ENCODE measurements at regions not wholly inside any gene's neighbourhood (a gene's known extent, or its start where the extent isn't known, plus 50 kb on each side); places are given as distances from the start of the nearest gene placed in this dataset.

GRCh38 chr12:91601054-91601453, 418.4 kb upstream of the DCN start:
- peaks cover 8% of the 10 kb centered on the region for H3K27me3 Mint-ChIP-seq
- H3K36me3 Mint-ChIP-seq = no peaks in the 10 kb centered on the region
- H3K9me3 Mint-ChIP-seq = peaks cover 8% of the 10 kb centered on the region
- no peak overlapping the region for H3K4me3 Mint-ChIP-seq
- no peaks in the 10 kb centered on the region for H3K4me1 Mint-ChIP-seq
- DNase-seq (ENCODE audit: low spot score in 2 of 2) (no peak), ATAC-seq (ENCODE audit: low read depth) (no peak)
- H3K27ac Mint-ChIP-seq = no peak overlapping the region

- peaks cover 8% of the 10 kb centered on the region for H3K9me3 Mint-ChIP-seq
- no peaks in the 10 kb centered on the region for H3K4me1 Mint-ChIP-seq
- no peak overlapping the region for H3K27ac Mint-ChIP-seq
- H3K36me3 Mint-ChIP-seq = no peaks in the 10 kb centered on the region
- peaks cover 4% of the 10 kb centered on the region for H3K27me3 Mint-ChIP-seq
- ATAC-seq (ENCODE audit: low read depth) = no peak
- H3K4me3 Mint-ChIP-seq = no peak overlapping the region
- DNase-seq (ENCODE audit: low spot score in 2 of 2) = no peak
Measured at GRCh38 chr12:91594715-91595114, 412.1 kb upstream of the DCN start.

- Mint-ChIP-seq H3K36me3 (no peaks in the 10 kb centered on the region), H3K27me3 (no peaks in the 10 kb centered on the region), H3K9me3 (no peaks in the 10 kb centered on the region), H3K4me1 (peaks cover 2% of the 10 kb centered on the region), H3K4me3 (no peak overlapping the region), H3K27ac (no peak overlapping the region)
- no peak for DNase-seq (ENCODE audit: low spot score in 2 of 2)
- no peak for ATAC-seq (ENCODE audit: low read depth)
Measured at GRCh38 chr12:91591639-91591987, 409.0 kb upstream of the DCN start.

DNA sequence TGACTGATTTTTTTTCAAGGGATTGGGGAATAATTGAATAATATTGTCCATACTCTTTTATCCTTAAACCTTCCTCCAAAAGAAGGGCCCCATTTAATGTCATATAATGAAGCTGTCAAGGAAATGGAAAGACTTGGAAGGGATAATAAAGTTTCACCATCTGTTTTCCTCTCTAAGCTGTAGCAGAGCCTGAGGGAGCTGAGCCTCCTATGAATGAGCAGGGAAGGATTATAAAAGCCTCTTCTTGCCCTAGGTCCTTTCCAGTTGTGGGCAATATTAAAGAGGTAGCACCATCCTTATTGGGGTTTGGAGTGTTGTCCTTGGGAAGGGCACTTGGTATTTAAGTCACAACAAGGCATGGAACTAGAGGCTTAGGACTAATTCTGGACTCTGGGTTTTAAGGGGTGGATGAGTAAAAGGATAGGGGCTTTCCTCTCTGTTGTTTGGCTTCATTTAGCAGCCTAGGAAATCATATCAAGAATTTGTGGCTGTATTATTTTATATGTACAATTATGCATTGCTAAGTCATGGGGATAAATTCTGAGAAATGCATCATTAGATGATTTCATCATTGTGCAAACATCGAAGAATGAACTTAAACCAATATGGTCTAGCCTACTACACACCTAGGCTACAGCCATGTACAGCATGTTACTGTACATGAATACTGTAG, 408.5 kb upstream of the DCN start:
- Mint-ChIP-seq H3K36me3 (no peaks in the 10 kb centered on the region), H3K4me3 (no peak overlapping the region), H3K9me3 (no peaks in the 10 kb centered on the region), H3K27ac (no peak overlapping the region), H3K27me3 (no peaks in the 10 kb centered on the region), H3K4me1 (peaks cover 2% of the 10 kb centered on the region)
- DNase-seq (ENCODE audit: low spot score in 2 of 2) (no peak), ATAC-seq (ENCODE audit: low read depth) (no peak)

DNA sequence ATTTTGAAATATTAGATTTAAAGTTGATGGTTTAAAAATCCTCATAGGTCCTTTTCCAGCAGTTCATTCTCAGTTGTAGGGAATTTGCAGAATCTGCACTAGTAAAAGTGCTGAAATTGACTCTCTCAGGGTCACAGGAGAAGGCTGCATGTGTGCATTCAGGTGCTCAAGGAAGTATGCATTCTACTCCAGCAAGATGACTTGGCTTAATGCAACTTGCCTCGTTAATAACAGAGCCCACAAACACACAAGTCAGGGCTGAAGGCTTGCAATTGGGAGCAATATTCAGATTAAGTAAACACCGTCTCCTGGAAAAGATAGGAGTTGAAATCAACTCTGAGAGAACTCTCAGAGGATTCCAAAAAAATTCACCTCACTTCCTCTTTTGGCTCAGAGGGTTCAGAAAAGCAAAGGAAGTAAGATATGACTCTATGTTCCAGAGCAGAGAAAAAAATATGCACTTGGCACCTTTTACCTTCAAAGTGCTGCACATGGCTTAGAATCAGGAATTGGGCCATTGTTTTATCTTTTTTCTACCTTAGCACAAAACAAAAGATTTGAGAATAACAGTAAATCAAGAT, 406.3 kb upstream of the DCN start:
- Mint-ChIP-seq H3K4me1 (peaks cover 2% of the 10 kb centered on the region), H3K4me3 (no peak overlapping the region), H3K27me3 (no peaks in the 10 kb centered on the region), H3K9me3 (no peaks in the 10 kb centered on the region), H3K27ac (no peak overlapping the region), H3K36me3 (no peaks in the 10 kb centered on the region)
- ATAC-seq (ENCODE audit: low read depth) (no peak), DNase-seq (ENCODE audit: low spot score in 2 of 2) (no peak)

GRCh38 chr12:91586015-91586414, 403.4 kb upstream of the DCN start:
- no peak overlapping the region for H3K27ac Mint-ChIP-seq
- DNase-seq (ENCODE audit: low spot score in 2 of 2) (no peak), ATAC-seq (ENCODE audit: low read depth) (no peak)
- H3K36me3 Mint-ChIP-seq = no peaks in the 10 kb centered on the region
- H3K4me1 Mint-ChIP-seq = peaks cover 2% of the 10 kb centered on the region
- no peaks in the 10 kb centered on the region for H3K27me3 Mint-ChIP-seq
- no peaks in the 10 kb centered on the region for H3K9me3 Mint-ChIP-seq
- H3K4me3 Mint-ChIP-seq = no peak overlapping the region

DNA sequence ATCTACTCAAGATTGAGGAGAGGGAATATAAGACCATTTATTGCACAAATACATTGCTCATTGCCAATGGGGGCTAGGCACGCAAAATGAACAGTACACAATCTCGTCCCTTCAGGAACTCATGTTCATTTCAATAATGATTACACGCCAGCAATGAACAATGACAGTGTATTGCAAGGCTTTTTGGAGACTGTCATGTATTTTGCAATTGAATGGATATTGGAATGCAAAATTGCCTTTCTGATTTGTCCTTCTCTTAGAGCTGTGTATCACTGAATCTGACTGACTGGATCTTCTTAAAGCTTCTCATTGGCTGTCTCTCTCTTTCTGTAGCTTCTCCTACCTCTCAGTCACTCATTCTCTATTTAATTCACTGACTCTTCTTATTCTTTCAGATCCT, 400.2 kb upstream of the DCN start:
- no peak for ATAC-seq (ENCODE audit: low read depth)
- DNase-seq (ENCODE audit: low spot score in 2 of 2) = no peak
- Mint-ChIP-seq H3K27ac (no peak overlapping the region), H3K4me1 (peaks cover under 1% of the 10 kb centered on the region), H3K9me3 (no peaks in the 10 kb centered on the region), H3K36me3 (no peaks in the 10 kb centered on the region), H3K4me3 (no peak overlapping the region), H3K27me3 (no peaks in the 10 kb centered on the region)

DNA sequence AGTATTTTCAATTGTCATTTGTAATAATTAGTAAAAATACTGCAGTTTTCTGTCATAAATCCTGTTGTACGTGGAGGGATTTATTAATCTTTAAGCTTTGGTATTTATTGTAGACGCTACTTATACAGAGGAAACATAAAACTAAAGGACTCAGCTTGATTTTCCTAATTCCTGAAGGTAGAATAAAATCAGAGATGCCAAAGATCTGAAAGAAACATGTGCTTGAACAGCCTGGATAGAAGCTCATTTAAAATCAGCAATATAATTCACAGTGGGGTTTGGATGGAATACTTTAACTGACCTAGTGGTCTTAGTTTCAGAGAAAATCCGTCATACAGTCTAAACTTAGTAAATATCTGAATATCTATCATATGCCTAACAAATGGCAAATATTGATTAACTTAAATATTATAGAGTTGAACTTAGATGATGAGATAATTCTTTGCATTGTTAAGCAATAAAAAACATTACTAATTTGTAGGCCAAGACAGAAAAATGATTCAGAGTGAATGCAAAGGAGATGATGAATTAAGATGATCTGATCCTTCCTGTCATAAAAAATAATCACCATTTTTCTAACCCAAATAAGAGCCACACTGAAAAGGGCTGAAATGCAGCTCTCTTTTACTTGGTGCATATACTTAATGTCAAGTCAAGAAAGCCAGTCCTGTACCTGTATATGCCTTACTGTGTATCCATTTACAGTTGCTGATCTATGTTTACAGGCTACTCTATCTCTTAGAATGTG, 397.1 kb upstream of the DCN start:
- Mint-ChIP-seq H3K9me3 (no peaks in the 10 kb centered on the region), H3K4me3 (no peak overlapping the region), H3K27ac (no peak overlapping the region), H3K27me3 (no peaks in the 10 kb centered on the region), H3K36me3 (no peaks in the 10 kb centered on the region), H3K4me1 (peaks cover 2% of the 10 kb centered on the region)
- DNase-seq (ENCODE audit: low spot score in 2 of 2) (no peak), ATAC-seq (ENCODE audit: low read depth) (no peak)

DNA sequence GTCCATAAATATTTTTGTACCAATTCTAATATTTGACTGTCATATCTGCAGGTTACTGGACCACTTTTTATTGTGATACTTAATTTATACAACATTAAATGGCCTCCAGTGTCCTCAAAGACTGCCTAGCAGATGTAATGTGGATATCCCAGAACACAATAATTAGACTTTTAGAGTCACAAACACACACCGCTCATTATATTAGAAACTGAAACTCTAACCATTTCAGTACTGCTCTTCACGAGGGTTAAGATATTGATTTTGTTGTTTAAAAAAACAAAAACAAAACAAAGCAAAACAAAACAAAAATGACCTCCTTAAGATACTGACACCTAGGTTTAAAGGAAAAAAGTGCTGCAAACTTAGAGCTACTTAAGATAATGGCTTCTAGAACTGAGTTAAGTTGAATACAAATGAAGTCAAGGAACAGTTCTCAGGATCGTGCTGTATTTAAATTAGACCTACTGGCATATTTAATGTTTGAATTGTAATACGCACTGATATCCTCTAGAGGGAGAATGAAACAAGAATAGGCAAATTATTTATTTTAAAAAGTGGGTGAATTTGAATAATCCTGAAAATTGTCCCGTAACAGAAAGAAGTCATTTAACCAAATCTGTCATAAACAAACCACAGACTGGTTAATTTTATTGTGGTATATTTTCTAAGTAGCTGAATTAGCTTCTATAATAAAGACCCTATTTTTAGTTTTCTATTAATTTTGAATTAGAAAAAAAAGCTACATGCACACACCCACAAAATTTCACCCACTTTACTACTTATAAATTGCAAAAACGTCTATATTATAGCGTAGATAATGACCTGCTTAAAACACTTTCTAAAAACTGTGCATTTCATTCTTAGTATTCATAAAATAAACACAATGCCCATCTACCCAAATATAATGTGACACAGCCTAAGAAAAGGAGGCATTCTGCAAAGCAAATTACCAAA, 395.2 kb upstream of the DCN start:
- Mint-ChIP-seq H3K4me1 (peaks cover 2% of the 10 kb centered on the region), H3K27me3 (no peaks in the 10 kb centered on the region), H3K9me3 (no peaks in the 10 kb centered on the region), H3K27ac (no peak overlapping the region), H3K36me3 (no peaks in the 10 kb centered on the region), H3K4me3 (peak overlapping the region; percentile 67)
- peak; percentile 55 for ATAC-seq (ENCODE audit: low read depth)
- no peak for DNase-seq (ENCODE audit: low spot score in 2 of 2)

DNA sequence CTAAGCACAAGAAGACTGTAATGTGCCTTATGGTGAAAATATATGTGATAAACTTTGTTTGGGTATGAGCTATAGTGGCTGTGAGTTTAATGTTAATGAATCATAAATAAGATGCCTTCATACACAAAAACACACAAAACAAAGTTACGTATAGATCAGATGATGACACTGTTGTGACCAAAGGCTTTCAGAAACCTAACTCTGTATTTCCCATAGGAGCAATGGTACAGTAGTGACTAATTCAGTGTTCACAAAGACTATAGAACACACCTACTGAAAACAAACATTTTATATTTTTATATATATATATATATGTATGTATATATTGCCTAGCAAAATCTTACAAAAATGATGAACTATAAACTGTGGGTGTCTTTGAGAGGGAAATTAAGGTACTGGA, 393.8 kb upstream of the DCN start:
- H3K4me3 Mint-ChIP-seq = no peak overlapping the region
- DNase-seq (ENCODE audit: low spot score in 2 of 2) (no peak), ATAC-seq (ENCODE audit: low read depth) (no peak)
- no peaks in the 10 kb centered on the region for H3K36me3 Mint-ChIP-seq
- no peak overlapping the region for H3K27ac Mint-ChIP-seq
- H3K27me3 Mint-ChIP-seq = no peaks in the 10 kb centered on the region
- peaks cover 2% of the 10 kb centered on the region for H3K4me1 Mint-ChIP-seq
- H3K9me3 Mint-ChIP-seq = no peaks in the 10 kb centered on the region

DNA sequence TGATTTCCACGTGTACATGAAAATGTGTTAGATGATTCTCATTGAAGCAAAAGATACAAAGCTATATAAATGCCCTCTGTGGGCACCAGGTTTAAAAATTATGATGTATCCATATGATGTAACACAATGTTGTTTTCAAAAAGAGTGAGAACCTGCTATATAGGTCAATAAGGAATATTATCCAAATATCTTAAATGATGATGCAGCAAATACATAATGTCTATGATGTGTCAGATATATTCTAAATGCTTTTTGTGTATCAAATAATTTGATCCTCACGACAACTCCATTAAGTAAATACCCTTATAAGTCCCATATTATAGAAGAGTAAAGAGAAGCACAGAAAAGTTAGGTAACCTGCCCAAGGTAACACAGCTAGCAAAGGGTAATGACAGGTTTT, 393.0 kb upstream of the DCN start:
- Mint-ChIP-seq H3K36me3 (no peaks in the 10 kb centered on the region), H3K27me3 (no peaks in the 10 kb centered on the region), H3K4me1 (peaks cover 2% of the 10 kb centered on the region), H3K27ac (no peak overlapping the region), H3K4me3 (no peak overlapping the region), H3K9me3 (no peaks in the 10 kb centered on the region)
- DNase-seq (ENCODE audit: low spot score in 2 of 2) (no peak), ATAC-seq (ENCODE audit: low read depth) (no peak)

DNA sequence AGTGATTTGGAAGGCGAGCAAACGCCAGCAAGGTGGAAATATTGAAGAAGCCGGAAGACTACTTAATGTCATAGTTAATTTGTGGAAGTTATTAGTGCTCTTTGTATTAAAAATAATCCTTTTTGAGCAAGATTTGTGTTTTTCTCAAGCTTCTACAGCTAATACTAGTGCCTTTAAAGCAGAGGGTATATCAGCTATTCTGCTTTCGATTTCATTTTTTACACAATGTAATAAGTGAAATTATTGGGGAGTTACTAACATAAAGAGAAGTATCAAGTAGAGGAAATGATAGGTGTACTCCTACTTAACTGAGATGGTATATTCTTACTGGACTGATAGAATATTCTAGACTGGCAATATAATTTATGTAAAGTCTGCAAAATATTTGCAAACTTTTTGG, 392.4 kb upstream of the DCN start:
- peaks cover 2% of the 10 kb centered on the region for H3K4me1 Mint-ChIP-seq
- no peak overlapping the region for H3K27ac Mint-ChIP-seq
- ATAC-seq (ENCODE audit: low read depth) (no peak), DNase-seq (ENCODE audit: low spot score in 2 of 2) (no peak)
- no peak overlapping the region for H3K4me3 Mint-ChIP-seq
- H3K27me3 Mint-ChIP-seq = no peaks in the 10 kb centered on the region
- no peaks in the 10 kb centered on the region for H3K36me3 Mint-ChIP-seq
- no peaks in the 10 kb centered on the region for H3K9me3 Mint-ChIP-seq

GRCh38 chr12:91574391-91574790, 391.8 kb upstream of the DCN start:
- Mint-ChIP-seq H3K27ac (no peak overlapping the region), H3K4me1 (peaks cover 2% of the 10 kb centered on the region), H3K4me3 (no peak overlapping the region), H3K36me3 (no peaks in the 10 kb centered on the region), H3K27me3 (no peaks in the 10 kb centered on the region), H3K9me3 (no peaks in the 10 kb centered on the region)
- DNase-seq (ENCODE audit: low spot score in 2 of 2) = no peak
- ATAC-seq (ENCODE audit: low read depth) = no peak

DNA sequence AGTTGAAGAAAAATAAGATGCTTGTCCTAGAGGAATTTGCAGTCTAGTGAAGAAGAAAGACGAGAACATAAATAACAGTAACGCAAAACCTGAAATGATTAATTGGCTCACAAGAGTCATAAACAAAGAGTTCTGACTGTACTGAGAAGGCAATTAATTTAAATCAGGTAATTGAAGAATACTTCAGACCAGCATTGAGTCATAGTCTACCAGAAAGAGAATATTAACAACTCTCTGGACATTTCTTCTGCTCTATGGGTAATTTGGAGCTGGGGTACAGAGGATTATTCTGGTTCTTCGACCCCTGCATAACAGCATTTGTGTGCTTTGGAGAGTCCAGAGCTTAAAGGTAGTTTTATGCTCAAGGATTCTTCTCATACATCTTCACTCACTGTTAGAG, 390.3 kb upstream of the DCN start:
- H3K9me3 Mint-ChIP-seq = no peaks in the 10 kb centered on the region
- no peak overlapping the region for H3K4me3 Mint-ChIP-seq
- H3K4me1 Mint-ChIP-seq = peaks cover 2% of the 10 kb centered on the region
- ATAC-seq (ENCODE audit: low read depth) (no peak), DNase-seq (ENCODE audit: low spot score in 2 of 2) (no peak)
- no peaks in the 10 kb centered on the region for H3K36me3 Mint-ChIP-seq
- H3K27me3 Mint-ChIP-seq = no peaks in the 10 kb centered on the region
- no peak overlapping the region for H3K27ac Mint-ChIP-seq
